PC-3 (cell line): ENCODE measurements at regions not wholly inside any gene's neighbourhood (a gene's known extent, or its start where the extent isn't known, plus 50 kb on each side); places are given as distances from the start of the nearest gene placed in this dataset.
"Not testable (repeated sequence)": the region's sequence is repeated elsewhere in the genome, so short reads cannot be mapped to it uniquely, and the experiment has no call there.

ENCODE experiments used
- ATAC-seq: fragments of 200-7000 bp; cut with Tn5 transposase; 2 replicates; pipeline ENCODE4 v1.9.1; 2020; ENCODE audit warnings: mild to moderate bottlenecking, moderate library complexity
- BruUV-seq: library from RNA; stranded (reverse); fragments of 400-500 nt; replicated peaks from 2 replicates; lab custom pipeline; 2021; lab: Mats Ljungman, UMichigan
- CTCF ChIA-PET: fragments of 300-600 bp; sonication (Branson Sonifier 250); formaldehyde crosslinking; loops from one replicate; lab custom pipeline; 2022; ENCODE audit warnings: antibody characterized with exemption; lab: Charles Lee
- POLR2A ChIA-PET: fragments of 300-600 bp; sonication (Branson Sonifier 250); formaldehyde crosslinking; loops from one replicate; lab custom pipeline; 2022; ENCODE audit warnings: antibody characterized with exemption; ENCODE audit not compliant: unreplicated experiment; lab: Charles Lee
- DNase-seq: peaks from one replicate; pipeline ENCODE4 v3.0.0-alpha.2; 2015
- H2AFZ ChIP-seq: fragments of 300-600 bp; sonication (generic); 2 replicates; pipeline ENCODE4 v1.6.0; 2016; ENCODE audit warnings: antibody characterized with exemption, low read length
- H3F3A ChIP-seq: fragments of 300-600 bp; sonication (generic); one replicate; pipeline ENCODE4 v1.6.0; 2017; ENCODE audit warnings: antibody characterized with exemption, low read length, control low read depth, mild to moderate bottlenecking; ENCODE audit not compliant: unreplicated experiment
- H3K27ac ChIP-seq: fragments of 300-600 bp; sonication (generic); 2 replicates; pipeline ENCODE4 v1.5.1; 2016; ENCODE audit warnings: mild to moderate bottlenecking, low read length
- H3K27me3 ChIP-seq: fragments of 300-600 bp; sonication (generic); 2 replicates; pipeline ENCODE4 v1.6.1; 2016; ENCODE audit warnings: low read length, mixed read lengths
- H3K36me3 ChIP-seq: fragments of 300-600 bp; sonication (generic); 2 replicates; pipeline ENCODE4 v1.6.1; 2016; ENCODE audit warnings: low read depth, mixed run types, low read length, mixed read lengths
- H3K4me1 ChIP-seq: fragments of 300-600 bp; sonication (generic); 2 replicates; pipeline ENCODE4 v1.5.1; 2016; ENCODE audit warnings: low read length; ENCODE audit not compliant: insufficient read depth
- H3K4me2 ChIP-seq: fragments of 300-600 bp; sonication (generic); 2 replicates; pipeline ENCODE4 v1.6.0; 2016; ENCODE audit warnings: low read length
- H3K4me3 ChIP-seq: fragments of 300-600 bp; sonication (generic); 2 replicates; pipeline ENCODE4 v1.5.1; 2016; ENCODE audit warnings: mild to moderate bottlenecking, low read length, mixed read lengths
- H3K79me2 ChIP-seq: fragments of 300-600 bp; sonication (generic); 2 replicates; pipeline ENCODE4 v1.6.1; 2017; ENCODE audit warnings: low read length, mixed read lengths
- H3K9ac ChIP-seq: fragments of 300-600 bp; sonication (generic); 2 replicates; pipeline ENCODE4 v1.6.0; 2016; ENCODE audit warnings: mild to moderate bottlenecking, low read length
- H3K9me2 ChIP-seq: fragments of 300-600 bp; sonication (generic); replicated peaks from 2 replicates; pipeline ENCODE4 v1.6.1; 2016; ENCODE audit warnings: mixed run types, low read length, mixed read lengths
- H3K9me3 ChIP-seq: fragments of 300-600 bp; sonication (generic); 2 replicates; pipeline ENCODE4 v1.6.1; 2016; ENCODE audit warnings: low read length, mixed read lengths
- H4K20me1 ChIP-seq: fragments of 300-600 bp; sonication (generic); 2 replicates; pipeline ENCODE4 v1.6.1; 2016; ENCODE audit warnings: low read length, mixed read lengths
- intact Hi-C: fragments of 100-400 bp; cut with micrococcal nuclease; formaldehyde crosslinking; loops from 2 replicates; pipeline ENCODE4 v1.9.0; 2023

DNA sequence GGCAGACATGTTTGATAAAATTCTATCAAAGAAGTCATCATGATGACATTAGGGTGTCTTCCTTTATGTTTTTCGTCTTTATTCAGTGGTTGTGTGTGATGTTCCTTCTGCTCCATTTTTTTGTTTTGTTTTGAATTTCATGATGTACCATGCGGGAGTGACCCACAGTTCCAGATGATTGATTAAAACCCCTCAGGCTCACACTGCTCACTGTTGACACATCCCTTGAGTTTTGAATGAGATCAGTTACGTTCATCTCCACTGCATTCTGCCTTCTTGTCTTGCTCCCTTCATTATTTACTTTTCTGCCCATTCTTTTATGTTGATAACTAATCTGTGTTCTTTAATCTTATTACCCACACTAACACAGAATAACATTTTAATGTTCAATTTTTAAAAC lies 421.7 kb upstream of the ANKRD20A1 start:
- DNase-seq, ATAC-seq, H3K27me3 ChIP-seq, H2AFZ ChIP-seq, BruUV-seq, H3K9ac ChIP-seq, H3K4me1 ChIP-seq, H3K4me3 ChIP-seq, H3K79me2 ChIP-seq, H3K36me3 ChIP-seq, H3K9me3 ChIP-seq, H3F3A ChIP-seq, H3K4me2 ChIP-seq, H3K9me2 ChIP-seq, H3K27ac ChIP-seq, POLR2A ChIA-PET, CTCF ChIA-PET, H4K20me1 ChIP-seq, intact Hi-C loops: not testable (repeated sequence)

- H3K4me2 ChIP-seq, H3K27ac ChIP-seq, H3K27me3 ChIP-seq, H4K20me1 ChIP-seq, H2AFZ ChIP-seq, H3K79me2 ChIP-seq, H3K9ac ChIP-seq, POLR2A ChIA-PET, H3K4me3 ChIP-seq, DNase-seq, H3K36me3 ChIP-seq, H3K9me3 ChIP-seq, CTCF ChIA-PET, H3K4me1 ChIP-seq, BruUV-seq, H3F3A ChIP-seq, ATAC-seq, intact Hi-C loops, H3K9me2 ChIP-seq: not testable (repeated sequence)
These were observed 432.5 kb upstream of the SPATA31A3 start for GRCh38 chr9:67424881-67425280.

- H3K27ac ChIP-seq: peak overlapping the region; percentile 36; the same call in 1 of the 2 replicates
- H3K4me1 ChIP-seq, H3K9ac ChIP-seq, H3K36me3 ChIP-seq, H3F3A ChIP-seq, H3K4me2 ChIP-seq, POLR2A ChIA-PET, H3K79me2 ChIP-seq, H3K4me3 ChIP-seq, intact Hi-C loops, H3K9me2 ChIP-seq, H3K27me3 ChIP-seq, DNase-seq, H4K20me1 ChIP-seq, CTCF ChIA-PET, H2AFZ ChIP-seq, BruUV-seq, H3K9me3 ChIP-seq: not testable (repeated sequence)
- peak; percentile 94 for ATAC-seq
These were observed 430.8 kb upstream of the SPATA31A3 start for GRCh38 chr9:67423049-67423728.

- H3K9me3 ChIP-seq, H3K9me2 ChIP-seq, H3K4me1 ChIP-seq, H3K27ac ChIP-seq, H3K79me2 ChIP-seq, H2AFZ ChIP-seq, H3F3A ChIP-seq, H3K4me3 ChIP-seq, H3K36me3 ChIP-seq, BruUV-seq, DNase-seq, CTCF ChIA-PET, H3K4me2 ChIP-seq, H3K9ac ChIP-seq, POLR2A ChIA-PET, ATAC-seq, H3K27me3 ChIP-seq, intact Hi-C loops, H4K20me1 ChIP-seq: not testable (repeated sequence)
These were observed 426.2 kb upstream of the SPATA31A3 start for GRCh38 chr9:67418496-67419079.

- intact Hi-C loops, H3K4me2 ChIP-seq, H3K27ac ChIP-seq, POLR2A ChIA-PET, H3K4me3 ChIP-seq, BruUV-seq, H3K36me3 ChIP-seq, H3K9ac ChIP-seq, H3K9me3 ChIP-seq, H3K79me2 ChIP-seq, H3K9me2 ChIP-seq, CTCF ChIA-PET, DNase-seq, H3F3A ChIP-seq, H2AFZ ChIP-seq, H4K20me1 ChIP-seq, ATAC-seq, H3K27me3 ChIP-seq, H3K4me1 ChIP-seq: not testable (repeated sequence)
These were observed 425.1 kb upstream of the SPATA31A3 start for GRCh38 chr9:67417341-67417983.

- H3K9me2 ChIP-seq, CTCF ChIA-PET, BruUV-seq, H3K4me3 ChIP-seq, H4K20me1 ChIP-seq, H2AFZ ChIP-seq, H3K27ac ChIP-seq, intact Hi-C loops, H3K4me1 ChIP-seq, POLR2A ChIA-PET, H3K79me2 ChIP-seq, H3K4me2 ChIP-seq, H3K36me3 ChIP-seq, H3K9ac ChIP-seq, H3K9me3 ChIP-seq, H3K27me3 ChIP-seq, ATAC-seq, H3F3A ChIP-seq: not testable (repeated sequence)
- DNase-seq: peak; percentile 0
These were observed 424.3 kb upstream of the SPATA31A3 start for GRCh38 chr9:67416639-67417038.
